Left lung (tissue), 4 donors: ENCODE measurements at regions not wholly inside any gene's neighbourhood (a gene's known extent, or its start where the extent isn't known, plus 50 kb on each side); places are given as distances from the start of the nearest gene placed in this dataset.
"Not testable (repeated sequence)": the region's sequence is repeated elsewhere in the genome, so short reads cannot be mapped to it uniquely, and the experiment has no call there.

Experiments
- ATAC-seq: fragments of 200-7000 bp; cut with Tn5 transposase; one replicate; pipeline ENCODE4 v1.9.1; 2020; ENCODE audit warnings: moderate library complexity
- DNase-seq, 4 donors: peaks; one replicate each; pipeline ENCODE4 v3.0.0-alpha.2; 2013 to 2020
- H3K27ac ChIP-seq, 2 donors: fragments of 200-600 bp; sonication (generic) in 1 of 2; one replicate each; pipeline versions ENCODE4 v1.5.0 to v1.8.0; 2020 to 2021
- H3K27me3 ChIP-seq, 2 donors: fragments of 200-600 bp; sonication (generic) in 1 of 2; one replicate each; pipeline versions ENCODE4 v1.5.0 to v1.8.0; 2020 to 2021
- H3K36me3 ChIP-seq, 2 donors: fragments of 200-600 bp; sonication (generic) in 1 of 2; one replicate each; pipeline versions ENCODE4 v1.5.0 to v1.8.0; 2020 to 2021
- H3K4me1 ChIP-seq, 2 donors: fragments of 200-600 bp; one replicate each; pipeline ENCODE4 v1.8.0; 2021
- H3K4me3 ChIP-seq, 2 donors: fragments of 200-600 bp; sonication (generic) in 1 of 2; one replicate each; pipeline versions ENCODE4 v1.5.0 to v1.8.0; 2020 to 2021; ENCODE audit warnings: mild to moderate bottlenecking in 1 of 2
- H3K9me3 ChIP-seq, 2 donors: fragments of 200-600 bp; sonication (generic) in 1 of 2; one replicate each; pipeline versions ENCODE4 v1.5.0 to v1.8.0; 2020 to 2021
- CTCF ChIP-seq, 2 donors: fragments of 200-600 bp; sonication (generic) in 1 of 2; IDR thresholded peaks; one replicate each; pipeline versions ENCODE4 v1.5.0 to v1.8.0; 2021; ENCODE audit warnings: antibody characterized with exemption in 2 of 2
- intact Hi-C, 2 donors: fragments of 100-400 bp; cut with DNase I; formaldehyde crosslinking; loops; one replicate each; pipeline versions ENCODE4 v1.11.2 to v1.14.2; 2022
- donor health status: DM: no; HTN: yes; CAD: no.
- donor health status: DM: no; HTN: no; CAD: no.

GRCh38 chr2:239548451-239548871 lies 147.6 kb upstream of the HDAC4 start:
- H3K9me3 ChIP-seq, result no peaks in the 10 kb centered on the region
- H3K27me3 ChIP-seq, result peaks cover 0 to 4% of the 10 kb centered on the region in 2 donors
- no peak for TF ChIP-seq CTCF (IDR thresholded peaks at IDR 0.05)
- no peak overlapping the region for H3K27ac ChIP-seq
- DNase-seq, result no peak
- no peak overlapping the region for H3K4me3 ChIP-seq
- H3K36me3 ChIP-seq, result no peaks in the 10 kb centered on the region
- intact Hi-C loops, result no loop called here
- no peak for ATAC-seq
- no peaks in the 10 kb centered on the region for H3K4me1 ChIP-seq

DNA sequence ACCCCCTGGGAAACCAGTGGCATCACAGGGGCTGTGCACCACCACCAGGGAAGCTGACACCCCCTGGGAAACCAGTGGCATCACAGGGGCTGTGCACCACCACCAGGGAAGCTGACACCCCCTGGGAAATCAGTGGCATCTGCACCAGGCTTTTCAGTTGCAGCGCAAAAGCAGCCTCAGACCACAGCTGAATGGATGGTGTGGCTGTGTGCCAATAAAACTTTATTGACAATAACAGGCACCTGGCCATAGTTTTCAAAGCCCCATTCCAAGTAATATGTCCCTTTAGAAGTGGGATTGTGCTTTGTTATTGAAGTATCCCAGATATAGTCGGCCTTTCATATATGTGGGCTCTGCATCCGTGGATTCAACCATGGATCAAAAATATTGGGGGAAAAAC lies 146.3 kb upstream of the HDAC4 start:
- H3K27me3 ChIP-seq, DNase-seq, ATAC-seq, H3K27ac ChIP-seq, H3K36me3 ChIP-seq, intact Hi-C loops, H3K9me3 ChIP-seq, H3K4me3 ChIP-seq, H3K4me1 ChIP-seq: not testable (repeated sequence)

DNA sequence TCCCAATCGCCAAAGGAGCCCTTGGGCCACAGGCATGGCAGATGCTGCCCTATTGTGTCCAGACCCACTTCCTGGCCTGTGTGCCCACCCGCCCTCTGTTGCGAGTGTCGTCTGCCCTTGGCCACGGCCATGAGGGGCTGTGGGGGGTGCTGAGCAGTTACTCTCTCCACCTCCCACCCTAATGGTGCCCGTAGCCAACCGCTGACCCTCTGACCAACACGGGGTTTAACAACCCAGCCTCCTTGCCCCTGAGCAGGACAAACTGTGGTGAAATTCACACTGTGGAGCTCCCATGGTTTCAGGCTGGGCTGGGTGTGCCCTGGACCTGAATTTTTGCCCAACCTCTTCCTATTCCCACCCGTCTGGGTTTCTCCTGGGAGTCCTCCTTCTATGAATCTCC lies 145.7 kb upstream of the HDAC4 start:
- Histone ChIP-seq H3K4me3 (no peak overlapping the region), H3K36me3 (no peaks in the 10 kb centered on the region), H3K27me3 (peaks cover 0 to 4% of the 10 kb centered on the region in 2 donors), H3K4me1 (no peaks in the 10 kb centered on the region), H3K27ac (no peak overlapping the region), H3K9me3 (peaks cover 0 to 2% of the 10 kb centered on the region in 2 donors)
- no peak for DNase-seq
- no peak for TF ChIP-seq CTCF (IDR thresholded peaks at IDR 0.05)
- no peak for ATAC-seq
- intact Hi-C loops, result no loop called here

GRCh38 chr2:239545741-239546392 lies 145.0 kb upstream of the HDAC4 start:
- H3K27ac ChIP-seq, result no peak overlapping the region
- TF ChIP-seq CTCF (IDR thresholded peaks at IDR 0.05), result no peak
- H3K27me3 ChIP-seq, result peaks cover 0 to 4% of the 10 kb centered on the region in 2 donors
- no peaks in the 10 kb centered on the region for H3K36me3 ChIP-seq
- DNase-seq, result no peak
- ATAC-seq, result no peak
- intact Hi-C loops, result no loop called here
- H3K9me3 ChIP-seq, result peaks cover 0 to 2% of the 10 kb centered on the region in 2 donors
- no peak overlapping the region for H3K4me3 ChIP-seq
- H3K4me1 ChIP-seq, result no peaks in the 10 kb centered on the region

DNA sequence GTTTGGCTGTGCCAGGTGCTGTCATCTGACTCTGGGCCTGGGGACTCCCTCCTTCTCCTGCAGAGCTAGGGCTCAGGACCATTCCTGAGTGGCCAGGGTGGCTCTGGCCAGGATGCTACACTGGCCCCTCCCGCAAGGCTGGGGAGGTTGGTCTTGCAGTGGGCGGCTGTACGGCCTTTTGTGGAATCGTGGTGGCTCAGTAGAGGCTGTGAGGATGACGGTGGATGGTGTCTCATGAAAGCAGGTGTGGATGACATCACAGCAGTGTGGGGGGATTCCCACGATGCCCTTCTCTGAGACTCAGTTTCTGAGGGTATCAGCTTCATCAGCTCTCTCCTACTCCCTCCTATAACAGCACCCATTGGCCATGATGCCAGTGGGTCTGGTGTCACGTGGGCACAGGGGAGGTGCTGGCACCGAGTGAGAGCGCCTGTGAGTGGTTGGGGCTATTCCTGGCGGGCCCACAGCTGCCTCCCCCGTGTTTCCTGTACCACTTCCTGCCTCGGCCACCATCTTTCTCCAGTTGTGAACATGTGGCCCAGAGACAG lies 144.2 kb upstream of the HDAC4 start:
- Histone ChIP-seq H3K36me3 (no peaks in the 10 kb centered on the region), H3K4me3 (no peak overlapping the region), H3K27ac (no peak overlapping the region), H3K27me3 (peaks cover 0 to 4% of the 10 kb centered on the region in 2 donors), H3K9me3 (peaks cover 0 to 2% of the 10 kb centered on the region in 2 donors), H3K4me1 (no peaks in the 10 kb centered on the region)
- intact Hi-C loops, result no loop called here
- ATAC-seq (no peak), DNase-seq (no peak)
- TF ChIP-seq CTCF (IDR thresholded peaks at IDR 0.05), result no peak
